KOPT-K1 (cell line): ENCODE measurements at regions not wholly inside any gene's neighbourhood (a gene's known extent, or its start where the extent isn't known, plus 50 kb on each side); places are given as distances from the start of the nearest gene placed in this dataset.
"Not testable (repeated sequence)": the region's sequence is repeated elsewhere in the genome, so short reads cannot be mapped to it uniquely, and the experiment has no call there.

ENCODE experiments used
- H3K27ac ChIP-seq: fragments of 200-600 bp; sonication (generic); 2 replicates; pipeline ENCODE4 v1.5.1; 2016; ENCODE audit warnings: antibody characterized with exemption, mild to moderate bottlenecking, low read depth, low read length; ENCODE audit not compliant: poor library complexity, severe bottlenecking
- H3K36me3 ChIP-seq: fragments of 200-600 bp; sonication (generic); 2 replicates; pipeline ENCODE4 v1.5.1; 2017; ENCODE audit warnings: antibody characterized with exemption, mild to moderate bottlenecking, low read length, moderate library complexity; ENCODE audit not compliant: insufficient read depth
- H3K9me3 ChIP-seq: fragments of 200-600 bp; sonication (generic); 2 replicates; pipeline ENCODE4 v1.5.1; 2017; ENCODE audit warnings: antibody characterized with exemption, low read length, mild to moderate bottlenecking; ENCODE audit not compliant: insufficient read depth, poor library complexity, severe bottlenecking

DNA sequence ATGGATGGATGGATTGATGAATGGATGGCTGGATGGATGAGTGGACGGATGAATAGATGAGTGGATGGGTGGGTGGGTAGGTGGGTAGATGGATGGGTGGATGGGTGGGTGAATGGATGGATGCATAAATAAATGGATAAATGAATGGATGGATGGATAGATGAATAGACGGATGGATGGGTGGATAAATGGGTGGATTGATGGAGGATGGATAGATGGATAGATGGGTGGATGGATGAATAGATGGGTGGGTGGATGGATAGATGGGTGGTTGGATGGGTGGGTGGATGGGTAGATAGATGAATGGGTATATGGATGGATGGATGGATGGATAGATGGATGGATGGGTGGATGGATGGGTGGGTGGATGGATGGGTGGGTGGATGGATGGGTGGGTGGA, 84.9 kb upstream of the ZNF536 start:
- Histone ChIP-seq H3K36me3 (no peaks in the 10 kb centered on the region), H3K27ac (no peak overlapping the region), H3K9me3 (no peaks in the 10 kb centered on the region)

DNA sequence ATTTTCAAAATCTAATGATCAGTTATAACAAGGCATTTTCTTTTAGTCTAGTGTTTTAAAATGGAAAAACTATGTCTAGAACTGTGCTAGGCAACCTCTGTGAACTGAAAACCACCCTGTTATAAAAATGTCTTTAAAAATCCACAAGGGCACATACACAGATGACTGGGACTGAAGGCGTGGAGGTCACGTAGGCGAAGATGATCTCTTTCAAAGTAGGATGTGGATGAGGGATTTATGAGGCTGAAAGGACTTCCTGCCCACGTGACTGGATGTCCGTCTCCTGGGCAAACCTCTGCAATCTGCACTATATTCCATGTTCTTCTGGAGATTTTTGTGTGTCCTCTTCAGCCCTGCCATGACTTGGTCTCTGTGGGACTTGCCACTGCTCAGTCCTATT, 84.2 kb upstream of the ZNF536 start:
- Histone ChIP-seq H3K36me3 (no peaks in the 10 kb centered on the region), H3K9me3 (no peaks in the 10 kb centered on the region), H3K27ac (no peak overlapping the region)

- Histone ChIP-seq H3K27ac (no peak overlapping the region), H3K36me3 (no peaks in the 10 kb centered on the region), H3K9me3 (no peaks in the 10 kb centered on the region)
Observed at GRCh38 chr19:30288911-30289310, 83.3 kb upstream of the ZNF536 start.

DNA sequence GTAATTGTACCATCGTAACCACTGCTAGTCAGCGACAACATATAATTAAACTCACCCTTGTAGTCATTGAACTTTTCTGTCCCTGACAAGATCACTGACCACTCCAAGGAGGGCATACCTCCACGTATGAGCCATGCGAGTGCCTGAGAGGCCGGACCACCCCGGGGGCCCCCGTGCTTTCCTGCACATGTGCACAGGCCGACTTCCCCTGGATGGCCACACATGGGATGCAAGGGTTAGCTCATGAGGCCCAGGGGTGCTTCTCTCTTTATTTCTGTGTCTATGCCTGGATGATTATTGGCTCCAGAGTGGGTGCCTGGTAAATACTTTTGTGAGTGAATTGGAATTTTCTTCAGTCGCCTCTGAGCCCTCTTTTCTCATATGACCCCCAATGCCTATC, 82.8 kb upstream of the ZNF536 start:
- Histone ChIP-seq H3K9me3 (no peaks in the 10 kb centered on the region), H3K27ac (no peak overlapping the region), H3K36me3 (no peaks in the 10 kb centered on the region)

- not testable (repeated sequence) for H3K27ac ChIP-seq, H3K9me3 ChIP-seq
Observed at GRCh38 chr19:30290805-30291204, 81.4 kb upstream of the ZNF536 start.

GRCh38 chr19:30293051-30293785, 79.0 kb upstream of the ZNF536 start:
- Histone ChIP-seq H3K27ac (no peak overlapping the region), H3K9me3 (no peaks in the 10 kb centered on the region), H3K36me3 (no peaks in the 10 kb centered on the region)

More at GRCh38 chr19:30290805-30291204, 81.4 kb upstream of the ZNF536 start:
- H3K36me3 ChIP-seq, result not testable (repeated sequence)

DNA sequence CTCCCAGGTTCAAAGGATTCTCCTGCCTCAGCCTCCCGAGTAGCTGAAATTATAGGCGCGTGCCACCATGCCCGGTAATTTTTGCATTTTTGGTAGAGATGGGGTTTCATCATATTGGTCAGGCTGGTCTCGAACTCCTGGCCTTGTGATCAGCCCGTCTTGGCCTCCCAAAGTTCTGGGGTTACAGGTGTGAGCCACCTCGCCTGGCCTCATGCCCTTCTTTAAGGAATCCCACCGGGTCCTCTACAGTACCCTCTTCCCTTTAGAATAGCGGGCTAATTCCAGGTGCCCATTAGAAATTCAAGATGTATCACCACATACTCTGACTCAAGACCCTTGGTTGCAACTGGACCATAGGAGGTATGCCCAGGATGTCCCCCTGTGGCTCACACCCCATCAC, 74.2 kb upstream of the ZNF536 start:
- Histone ChIP-seq H3K9me3 (no peaks in the 10 kb centered on the region), H3K36me3 (no peaks in the 10 kb centered on the region), H3K27ac (no peak overlapping the region)

GRCh38 chr19:30303131-30303654, 69.0 kb upstream of the ZNF536 start:
- Histone ChIP-seq H3K9me3 (no peaks in the 10 kb centered on the region), H3K36me3 (no peaks in the 10 kb centered on the region), H3K27ac (no peak overlapping the region)

DNA sequence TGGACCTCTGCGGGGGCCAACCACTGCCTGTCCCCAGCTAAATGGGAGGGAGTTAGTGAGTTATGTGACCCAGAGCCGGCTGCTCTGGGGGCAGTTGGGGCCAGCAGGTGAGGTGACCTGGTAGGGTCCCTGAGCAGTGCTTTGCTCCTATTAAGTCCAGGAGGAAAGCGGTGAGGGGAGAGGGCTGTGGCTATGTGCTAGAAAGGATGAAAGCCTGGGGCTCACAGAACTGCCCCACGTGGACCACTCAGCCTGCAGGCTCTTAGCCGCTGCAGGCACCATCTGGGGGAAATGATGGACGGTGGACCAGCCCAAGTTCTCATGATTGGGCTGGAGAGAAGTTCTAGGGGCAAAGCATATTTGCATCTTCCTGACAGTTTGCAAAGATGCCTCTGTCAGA, 67.6 kb upstream of the ZNF536 start:
- Histone ChIP-seq H3K36me3 (no peaks in the 10 kb centered on the region), H3K27ac (no peak overlapping the region), H3K9me3 (no peaks in the 10 kb centered on the region)

DNA sequence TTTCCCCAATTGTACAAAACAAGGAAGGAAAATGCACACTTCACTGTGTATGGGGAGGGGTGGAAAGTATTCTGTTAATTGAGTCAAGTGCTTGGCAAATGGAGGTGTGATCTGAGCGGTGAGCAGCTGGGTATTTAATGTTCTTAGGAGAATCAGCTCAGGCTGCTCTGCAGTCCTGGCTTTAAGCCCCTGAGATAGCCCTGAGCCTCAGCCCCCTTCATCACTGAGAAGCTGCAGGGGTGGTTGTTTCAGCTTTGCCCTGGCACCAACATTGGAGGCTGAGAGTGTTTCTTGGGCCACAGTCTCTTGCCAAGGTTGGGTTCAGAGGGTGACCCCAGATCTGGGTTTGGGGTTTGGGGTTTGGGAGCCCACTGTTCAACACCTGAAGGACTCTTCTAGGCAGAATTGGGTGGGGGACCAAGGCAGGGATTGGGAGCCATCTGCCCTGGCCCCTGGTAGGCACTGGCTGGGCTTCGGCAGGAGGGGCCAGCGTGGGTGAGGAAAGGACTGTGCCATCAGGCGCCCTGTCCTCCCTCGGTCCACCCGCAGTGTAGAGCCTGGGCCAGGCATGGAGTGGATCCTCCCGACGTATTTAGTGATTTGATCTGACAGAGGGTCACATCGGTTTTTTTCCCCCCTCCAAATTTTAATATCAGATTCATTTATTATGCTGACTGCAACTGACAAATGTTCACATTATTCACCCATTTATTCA, 66.7 kb upstream of the ZNF536 start:
- H3K27ac ChIP-seq, result no peak overlapping the region
- H3K9me3 ChIP-seq, result no peaks in the 10 kb centered on the region

GRCh38 chr19:30307191-30307974, 64.8 kb upstream of the ZNF536 start:
- Histone ChIP-seq H3K36me3 (no peaks in the 10 kb centered on the region), H3K9me3 (no peaks in the 10 kb centered on the region), H3K27ac (no peak overlapping the region)

More for the DNA sequence above, 66.7 kb upstream of the ZNF536 start:
- H3K36me3 ChIP-seq, result no peaks in the 10 kb centered on the region

DNA sequence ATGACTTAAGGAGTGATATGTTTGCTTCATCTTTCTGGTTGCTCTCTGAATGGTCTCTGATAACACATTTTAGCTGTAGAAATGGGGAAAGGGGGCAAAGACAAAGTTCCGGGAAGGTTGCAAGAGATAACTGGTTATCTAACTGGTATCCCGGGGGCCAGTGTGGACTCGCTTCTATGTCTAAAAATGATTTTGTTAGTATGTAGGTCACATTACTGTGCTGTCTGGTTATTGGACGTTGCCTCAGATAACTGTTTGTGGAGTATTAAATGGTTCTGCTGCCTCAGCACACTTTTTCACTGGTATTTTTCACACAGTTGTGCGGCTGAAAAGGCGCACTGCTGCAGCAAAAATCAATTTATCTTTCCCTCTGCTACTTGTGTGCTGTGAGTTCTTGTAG, 63.0 kb upstream of the ZNF536 start:
- Histone ChIP-seq H3K27ac (no peak overlapping the region), H3K9me3 (no peaks in the 10 kb centered on the region), H3K36me3 (no peaks in the 10 kb centered on the region)

DNA sequence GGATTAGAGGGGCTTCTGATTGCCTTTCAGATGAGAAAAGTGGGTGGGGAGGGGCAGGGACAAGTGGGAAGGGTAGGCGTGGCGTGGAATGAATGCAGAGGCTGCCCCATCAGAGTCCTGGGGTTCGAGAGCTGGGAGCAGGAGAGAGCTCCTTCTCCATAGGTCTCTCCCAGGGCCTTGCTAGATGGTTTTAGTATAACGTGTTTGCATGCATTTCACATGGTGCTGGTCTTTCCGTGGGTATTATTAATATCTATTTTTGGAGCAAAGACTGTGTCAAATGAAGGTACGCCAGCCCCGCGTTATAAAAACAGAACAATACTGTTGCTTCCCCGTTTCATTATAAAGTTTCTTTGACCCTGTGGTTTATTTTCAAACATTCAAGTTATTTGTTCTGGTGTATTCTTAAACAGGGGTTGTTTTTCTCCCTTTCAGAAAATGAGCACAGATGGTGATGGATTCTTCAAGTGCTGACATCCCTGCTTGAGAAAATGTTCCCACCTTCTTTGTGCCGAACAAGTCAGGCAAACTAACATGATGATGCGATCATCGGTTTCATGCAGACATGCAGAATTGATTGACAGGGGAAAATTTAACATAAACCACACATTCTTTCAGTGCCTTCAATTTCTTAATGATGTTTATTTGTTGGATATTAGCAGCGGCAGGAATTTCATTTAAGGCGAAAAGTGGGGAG, 62.1 kb upstream of the ZNF536 start:
- no peaks in the 10 kb centered on the region for H3K36me3 ChIP-seq
- H3K27ac ChIP-seq, result no peak overlapping the region
- no peaks in the 10 kb centered on the region for H3K9me3 ChIP-seq

DNA sequence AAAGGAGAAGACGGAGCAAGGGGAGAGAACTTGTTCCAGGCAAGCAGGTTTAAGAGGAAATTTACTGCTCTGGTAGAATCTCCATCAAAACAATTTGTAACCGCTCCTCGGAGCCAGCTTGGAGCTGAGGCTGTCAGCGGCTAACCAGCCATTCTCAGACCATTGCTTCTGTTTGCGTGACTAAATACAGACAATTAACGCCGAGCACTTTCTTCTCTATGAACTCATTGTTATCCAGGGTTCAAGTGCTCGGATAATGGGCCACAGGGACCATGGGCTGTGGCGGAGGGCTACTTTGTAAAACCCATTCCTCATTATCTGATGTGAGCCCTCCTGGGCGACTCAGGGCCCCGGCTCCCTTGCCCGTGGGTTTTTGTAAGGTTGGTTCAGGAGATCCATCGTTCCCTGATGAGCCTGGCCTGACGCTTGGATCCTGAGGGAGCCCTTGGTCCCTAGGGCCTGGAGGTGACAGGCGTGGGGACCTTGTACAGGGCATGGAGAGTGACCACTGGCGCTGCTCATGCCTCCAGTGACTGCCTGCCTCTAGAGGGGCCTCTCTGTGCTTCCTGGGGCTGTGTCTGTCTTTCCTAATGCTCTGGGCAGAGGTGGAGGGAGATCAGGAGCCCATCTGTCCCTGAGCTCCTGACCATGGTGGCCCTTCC, 61.5 kb upstream of the ZNF536 start:
- no peaks in the 10 kb centered on the region for H3K36me3 ChIP-seq
- no peak overlapping the region for H3K27ac ChIP-seq
- peaks cover 3% of the 10 kb centered on the region for H3K9me3 ChIP-seq
